Mesenteric fat pad (tissue), 1 donor: ENCODE measurements at regions not wholly inside any gene's neighbourhood (a gene's known extent, or its start where the extent isn't known, plus 50 kb on each side); places are given as distances from the start of the nearest gene placed in this dataset.
"Not testable (repeated sequence)": the region's sequence is repeated elsewhere in the genome, so short reads cannot be mapped to it uniquely, and the experiment has no call there.

Source experiments
- DNase-seq: peaks from one replicate; pipeline ENCODE4 v3.0.0-alpha.2; 2020; ENCODE audit warnings: low spot score
- donor health status: DM: yes; HTN: yes; CAD: no.

GRCh38 chr9:41771693-41772092 lies 357.5 kb downstream of the CNTNAP3B start:
- DNase-seq = not testable (repeated sequence)

- not testable (repeated sequence) for DNase-seq
Measured at GRCh38 chr9:41754822-41755221, 374.4 kb downstream of the CNTNAP3B start.

- not testable (repeated sequence) for DNase-seq
Measured at GRCh38 chr9:41754403-41754802, 374.8 kb downstream of the CNTNAP3B start.

GRCh38 chr9:41741897-41742296 lies 387.3 kb downstream of the CNTNAP3B start:
- not testable (repeated sequence) for DNase-seq

- DNase-seq = not testable (repeated sequence)
Measured at GRCh38 chr9:41741173-41741572, 388.1 kb downstream of the CNTNAP3B start.

DNA sequence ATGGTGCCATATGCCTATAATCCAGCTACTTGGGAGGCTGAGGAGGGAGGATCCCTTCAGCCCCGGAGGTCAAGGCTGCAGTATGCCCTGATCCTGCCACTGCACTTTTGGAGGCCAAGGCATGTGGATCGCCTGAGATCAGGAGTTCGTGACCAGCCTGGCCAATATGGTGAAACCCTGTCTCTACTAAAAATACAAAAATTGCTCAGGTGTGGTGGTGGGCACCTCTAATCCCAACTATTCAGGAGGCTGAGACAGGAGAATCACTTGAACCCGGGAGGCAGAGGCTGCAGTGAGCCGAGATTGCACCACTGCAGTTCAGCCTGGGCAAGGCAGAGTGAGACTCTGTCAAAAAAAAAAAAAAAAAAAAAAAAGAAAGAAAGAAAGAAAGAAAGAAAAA lies 390.5 kb downstream of the CNTNAP3B start:
- not testable (repeated sequence) for DNase-seq

DNA sequence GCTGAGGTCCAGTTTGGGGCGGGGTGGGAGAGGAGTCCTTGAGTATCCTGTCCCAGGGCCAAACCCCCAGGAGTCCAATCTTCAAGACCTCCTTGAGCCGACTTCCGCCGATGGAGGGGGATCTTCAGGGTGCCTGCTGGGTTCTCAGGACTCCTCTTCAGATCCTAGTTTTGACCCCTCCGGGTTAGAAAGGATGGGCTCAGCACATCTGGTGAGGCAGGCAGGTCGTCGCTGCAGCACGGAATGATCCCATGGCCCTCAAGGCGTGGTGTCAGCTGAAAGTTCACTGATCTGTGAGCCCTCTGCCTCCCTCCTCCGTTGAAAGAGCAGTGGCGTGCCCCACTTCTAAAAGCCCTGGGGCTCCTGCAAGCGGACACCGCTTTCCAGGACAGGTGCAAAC lies 430.0 kb downstream of the CNTNAP3B start:
- DNase-seq = peak; percentile 74

DNA sequence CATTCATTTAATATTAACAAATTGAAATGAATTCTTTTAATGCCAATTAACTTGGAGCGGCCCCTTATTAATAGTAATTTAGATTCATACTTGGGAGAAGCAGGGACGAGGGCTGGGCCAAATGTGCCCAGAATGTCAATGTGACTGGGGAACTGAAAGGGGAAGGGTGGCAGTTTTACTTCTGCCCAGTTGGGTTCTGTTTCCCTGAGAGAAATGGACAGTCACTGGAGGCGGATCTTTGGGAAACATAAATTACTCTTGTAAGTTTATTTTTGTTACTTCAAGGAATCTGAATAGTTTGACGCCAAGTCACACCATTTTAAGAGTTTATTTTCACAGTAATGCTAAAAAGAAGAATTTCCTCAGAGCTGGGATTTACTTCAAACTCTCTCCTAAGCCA lies 432.1 kb downstream of the CNTNAP3B start:
- DNase-seq = not testable (repeated sequence)

DNA sequence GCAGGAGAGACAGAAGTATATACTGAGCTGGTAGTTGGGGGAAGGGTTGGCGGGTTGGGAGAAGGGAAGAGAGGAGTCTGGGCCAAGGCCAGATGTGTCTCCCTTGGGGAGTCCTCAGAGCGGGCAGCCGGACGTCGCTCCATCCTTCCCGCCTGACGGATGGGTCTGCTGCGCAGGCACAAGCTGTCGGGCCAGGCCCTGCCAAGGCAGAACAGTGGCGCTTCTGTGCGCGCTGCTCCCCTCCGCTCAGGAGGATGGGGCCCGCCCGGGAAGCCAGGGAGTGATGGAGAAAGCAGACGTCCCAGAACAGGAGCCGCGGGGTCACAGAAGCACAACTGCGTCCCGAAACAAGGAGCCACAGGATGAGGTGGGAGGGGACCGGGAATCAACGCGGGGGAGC lies 449.9 kb downstream of the CNTNAP3B start:
- DNase-seq = not testable (repeated sequence)

- not testable (repeated sequence) for DNase-seq
Measured at GRCh38 chr9:41663497-41664036, 465.7 kb downstream of the CNTNAP3B start.

- not testable (repeated sequence) for DNase-seq
Measured at GRCh38 chr9:41658706-41659105, 469.6 kb upstream of the ZNG1F start.

DNA sequence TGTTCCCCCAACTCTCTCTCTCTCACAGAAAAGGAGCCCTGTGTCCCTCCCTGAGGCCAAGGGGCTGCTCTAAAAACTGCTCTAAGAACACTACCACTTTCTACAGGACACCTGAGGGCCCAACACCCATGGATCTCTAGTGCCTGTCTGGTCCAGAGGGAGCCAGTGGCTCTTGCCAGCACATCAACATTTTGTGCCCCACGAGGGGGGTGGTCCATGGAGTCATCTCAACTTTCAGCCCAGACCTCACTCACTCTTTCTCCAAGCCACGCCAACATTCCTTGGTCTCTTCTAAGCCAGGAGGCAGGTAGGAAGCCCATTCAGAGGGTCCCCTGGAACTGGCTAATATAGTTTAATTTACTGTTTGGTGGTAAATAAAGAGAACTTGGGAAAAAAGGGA lies 469.0 kb upstream of the ZNG1F start:
- DNase-seq = not testable (repeated sequence)

DNA sequence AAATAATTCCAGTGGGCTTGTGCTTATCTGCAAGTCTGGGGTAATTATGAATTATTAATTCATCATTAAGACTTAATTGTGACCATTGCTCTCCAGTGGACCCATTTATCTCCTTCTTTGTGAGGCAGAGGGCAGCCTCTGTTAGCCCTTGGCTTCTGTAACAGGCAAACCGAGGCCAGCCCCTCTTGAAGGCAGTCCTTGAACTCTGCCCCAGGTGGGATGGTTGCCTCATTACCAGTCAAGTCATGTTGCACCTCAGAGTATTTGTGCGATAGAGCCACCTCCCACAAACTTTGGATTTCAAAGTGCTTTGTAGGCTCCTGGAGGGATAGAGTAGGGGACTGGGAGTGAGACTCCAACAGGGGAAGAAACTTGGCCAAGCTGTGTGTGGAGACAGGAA lies 468.0 kb upstream of the ZNG1F start:
- DNase-seq = not testable (repeated sequence)

GRCh38 chr9:41655071-41655554 lies 466.0 kb upstream of the ZNG1F start:
- not testable (repeated sequence) for DNase-seq

GRCh38 chr9:41654349-41654748 lies 465.2 kb upstream of the ZNG1F start:
- DNase-seq = not testable (repeated sequence)

GRCh38 chr9:41653560-41654340 lies 464.6 kb upstream of the ZNG1F start:
- not testable (repeated sequence) for DNase-seq

- not testable (repeated sequence) for DNase-seq
Measured at GRCh38 chr9:41652800-41653199, 463.7 kb upstream of the ZNG1F start.

DNA sequence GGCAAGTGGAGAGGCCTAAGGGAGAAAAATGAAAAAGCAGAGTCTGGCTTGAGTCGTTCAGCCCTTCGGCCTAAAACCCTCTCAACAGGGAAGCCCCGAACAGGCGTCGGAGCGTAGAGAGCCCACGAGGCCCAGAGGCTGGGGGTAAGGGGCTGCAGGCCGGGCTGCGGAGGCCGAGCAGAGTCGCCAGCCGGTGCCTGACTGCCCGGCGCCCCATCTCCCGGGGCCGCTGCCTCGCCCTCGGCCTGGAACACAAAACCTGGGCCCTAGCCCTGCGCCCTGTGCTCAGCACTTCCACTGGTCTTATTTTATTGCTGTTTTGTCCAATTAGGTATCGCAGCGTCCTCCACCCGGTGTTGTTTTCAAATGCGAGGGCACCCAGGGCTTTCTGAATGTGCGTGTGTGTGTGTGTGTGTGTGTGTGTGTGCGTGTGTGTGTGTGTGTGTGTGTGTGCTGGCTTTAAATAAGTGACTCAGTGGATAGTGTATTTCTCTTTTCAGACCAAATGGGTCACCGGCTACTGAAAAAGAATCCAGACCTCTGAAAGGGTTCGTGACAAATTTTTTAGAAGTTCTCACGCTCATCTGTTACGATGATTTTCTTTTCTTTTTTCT lies 463.1 kb upstream of the ZNG1F start:
- DNase-seq = not testable (repeated sequence)

GRCh38 chr9:41650086-41650485 lies 461.0 kb upstream of the ZNG1F start:
- DNase-seq = not testable (repeated sequence)

GRCh38 chr9:41648564-41648963 lies 459.4 kb upstream of the ZNG1F start:
- DNase-seq = not testable (repeated sequence)

DNA sequence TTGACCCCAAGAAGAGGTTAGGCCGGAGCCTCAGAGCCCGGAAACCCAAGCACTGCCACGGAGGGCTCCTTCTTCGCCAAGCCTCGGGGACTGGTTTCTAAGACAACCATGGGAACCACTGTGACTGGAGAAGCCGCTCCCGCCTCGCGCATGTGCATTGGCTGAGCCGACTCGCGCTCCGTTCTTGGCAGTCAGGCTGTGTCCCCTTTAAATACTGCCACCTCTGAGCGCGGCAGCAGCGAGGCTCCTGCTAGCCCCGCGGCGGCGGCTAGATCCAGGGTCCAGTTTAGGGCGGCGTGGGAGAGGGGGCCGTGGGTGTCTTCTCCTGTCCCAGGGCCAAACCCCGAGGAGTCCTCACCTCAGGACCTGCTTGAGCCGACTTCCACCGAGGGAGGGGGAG lies 457.1 kb upstream of the ZNG1F start:
- DNase-seq = not testable (repeated sequence)
